Stimulated activated CD8-positive, alpha-beta memory T cell treated with anti-CD3 and anti-CD28 coated beads, Interleukin-12 subunit alpha, Interleukin-12 subunit beta, amount 100 ng/mL, for 24 hours (primary cell): ENCODE measurements at regions not wholly inside any gene's neighbourhood (a gene's known extent, or its start where the extent isn't known, plus 50 kb on each side); places are given as distances from the start of the nearest gene placed in this dataset.
"Not testable (repeated sequence)": the region's sequence is repeated elsewhere in the genome, so short reads cannot be mapped to it uniquely, and the experiment has no call there.

ENCODE experiments used
- DNase-seq: peaks from one replicate; pipeline ENCODE4 v3.0.0-alpha.2; 2020; ENCODE audit errors: extremely low read depth

DNA sequence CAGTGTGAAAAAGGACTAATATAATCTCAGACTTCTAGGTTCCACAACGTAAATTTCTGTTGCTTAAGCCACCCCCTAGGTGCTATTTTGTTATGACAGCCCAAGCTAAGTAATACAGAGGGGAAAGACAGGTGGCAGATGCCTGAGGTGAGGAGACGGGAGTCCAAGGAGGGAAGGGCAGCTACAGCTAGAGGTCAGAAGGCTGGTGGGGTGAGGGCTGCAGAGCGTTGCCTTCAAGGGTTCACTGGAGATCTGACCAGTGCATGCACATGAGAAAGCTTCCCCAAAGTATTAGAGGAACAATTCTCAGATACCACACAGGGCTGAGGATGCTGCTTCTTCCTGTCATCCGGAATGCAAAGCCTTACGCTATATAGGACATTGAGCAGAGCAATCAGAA lies 104.7 kb upstream of the IRX4 start:
- DNase-seq = no peak

DNA sequence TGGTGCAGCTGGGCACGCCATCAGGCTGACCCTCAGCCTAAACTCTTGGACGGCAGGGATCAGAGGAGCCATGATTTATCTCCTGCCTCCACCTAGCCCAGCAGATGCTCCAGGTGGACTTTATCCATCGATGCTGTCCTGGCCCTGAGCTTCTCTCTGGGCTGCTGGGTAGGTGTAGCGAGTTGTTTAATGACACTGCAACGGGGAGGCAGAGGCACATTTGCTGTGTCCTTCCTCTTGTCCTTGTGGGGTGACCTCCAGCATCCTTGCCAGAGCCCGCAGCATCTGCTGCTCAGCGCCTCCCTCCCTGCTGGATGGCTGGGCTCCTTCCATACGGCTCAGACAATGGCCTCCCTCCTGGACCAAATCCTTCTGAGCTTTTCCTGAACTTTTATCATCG lies 103.1 kb upstream of the IRX4 start:
- no peak for DNase-seq

DNA sequence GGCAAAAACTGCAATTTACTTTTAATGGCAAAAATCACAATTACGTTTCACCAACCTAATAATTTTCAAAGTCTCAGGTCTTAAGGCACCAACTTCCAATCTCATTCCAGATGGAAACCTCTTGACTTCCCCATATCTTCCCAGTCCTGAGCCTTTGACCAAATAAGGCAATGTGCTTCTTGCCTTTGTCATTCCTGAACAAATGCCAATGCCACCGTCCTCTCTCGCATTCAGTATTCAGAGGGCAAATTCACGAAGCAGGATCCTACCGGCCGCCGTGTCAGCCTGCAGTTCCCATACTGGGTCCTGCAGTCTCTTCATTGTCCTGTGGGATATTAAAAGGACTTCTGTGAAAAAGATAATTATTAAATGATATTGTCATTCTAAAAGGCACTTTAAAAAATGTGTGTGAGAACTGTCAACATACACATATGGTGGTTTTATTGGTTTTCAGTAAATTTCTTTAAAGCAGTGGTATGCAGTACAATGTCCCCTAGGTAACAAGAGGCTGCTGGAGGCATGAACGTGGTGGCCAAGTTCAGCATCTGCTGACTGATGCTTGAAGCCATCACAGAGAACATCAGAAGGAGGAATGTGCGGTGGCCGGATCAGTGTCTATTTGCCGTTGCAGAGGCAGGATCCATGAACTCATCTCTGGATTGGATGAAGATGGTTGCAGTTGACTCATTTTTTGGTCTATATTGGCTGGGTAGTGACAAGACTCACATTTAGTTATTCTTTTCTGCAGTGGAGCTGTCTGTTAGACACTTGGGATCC lies 101.4 kb upstream of the IRX4 start:
- no peak for DNase-seq

DNA sequence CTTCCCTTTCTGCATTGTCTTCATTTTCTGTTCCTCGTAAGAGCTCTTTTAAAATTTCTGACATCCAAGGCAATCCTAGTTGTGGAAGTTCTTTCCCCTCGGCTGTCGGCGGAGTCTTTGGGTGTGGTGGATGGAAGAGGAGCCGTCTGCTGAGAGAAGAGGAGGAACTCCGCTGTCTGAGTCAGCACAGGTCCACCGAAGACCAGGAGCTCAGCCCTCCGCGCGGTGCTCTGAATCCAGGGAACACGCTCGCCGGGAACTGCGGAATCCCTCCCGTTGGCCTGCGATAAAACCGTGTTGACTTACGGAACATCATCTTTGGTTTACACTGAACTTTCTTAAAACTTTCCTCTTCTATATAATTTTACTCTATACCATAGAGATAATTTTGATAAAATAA lies 100.7 kb upstream of the IRX4 start:
- DNase-seq = no peak

DNA sequence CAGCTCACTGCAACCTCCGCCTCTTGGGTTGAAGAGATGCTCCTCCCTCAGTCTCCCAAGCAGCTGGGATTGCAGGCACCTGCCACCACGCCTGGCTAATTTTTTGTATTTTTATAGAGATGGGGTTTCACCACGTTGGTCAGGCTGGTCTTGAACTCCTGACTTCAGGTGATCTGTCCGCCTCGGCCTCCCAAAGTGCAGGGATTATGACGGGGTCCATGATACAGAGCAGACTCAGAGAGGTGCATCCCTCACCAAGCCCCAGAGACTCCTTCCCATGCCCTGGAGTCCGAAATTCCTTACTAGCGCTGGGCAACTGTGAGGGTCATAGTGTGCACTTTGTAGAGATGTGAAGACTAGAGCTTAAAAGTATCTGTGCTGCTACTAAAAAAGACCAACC lies 99.8 kb upstream of the IRX4 start:
- not testable (repeated sequence) for DNase-seq

DNA sequence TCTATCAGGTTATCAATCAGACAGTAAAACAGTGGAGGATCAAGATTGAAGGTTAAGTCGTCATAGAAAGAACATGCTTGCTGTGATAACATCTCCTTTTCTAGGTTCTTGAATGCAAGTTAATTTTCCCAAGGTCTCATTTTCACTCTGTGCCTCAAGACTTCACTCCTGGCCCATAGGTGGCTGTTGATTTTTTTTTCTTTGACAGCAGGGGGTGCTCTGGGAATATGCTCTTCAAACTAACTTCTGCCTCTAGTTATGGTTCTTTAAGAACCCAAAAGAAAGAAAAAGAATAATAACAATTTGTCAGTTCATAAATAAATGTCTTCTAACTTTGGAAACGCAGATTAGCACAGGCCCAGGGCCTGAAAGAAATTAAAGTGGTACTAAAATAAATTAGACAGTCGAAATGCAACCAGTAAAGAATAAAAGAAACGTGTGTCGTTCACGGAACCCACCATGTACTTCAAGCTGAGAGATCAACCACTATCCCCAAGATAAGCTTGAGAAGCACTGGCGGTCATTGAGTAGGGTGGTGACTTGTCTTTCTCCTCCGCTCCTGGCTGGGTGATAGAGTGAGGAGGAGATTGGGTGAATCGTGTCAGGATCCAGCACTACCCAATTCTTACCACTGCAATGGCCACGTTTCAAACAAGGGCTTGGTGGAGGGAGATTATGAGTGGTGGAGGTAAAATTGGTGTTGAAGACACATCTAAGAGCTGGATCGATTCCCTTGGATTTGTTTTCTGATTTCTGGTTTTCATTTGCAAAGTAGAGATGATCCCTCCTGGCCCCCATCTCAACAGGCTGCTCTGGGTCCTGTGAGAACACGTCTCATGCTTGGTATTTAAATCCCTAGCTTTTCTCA lies 93.4 kb upstream of the IRX4 start:
- DNase-seq = no peak

DNA sequence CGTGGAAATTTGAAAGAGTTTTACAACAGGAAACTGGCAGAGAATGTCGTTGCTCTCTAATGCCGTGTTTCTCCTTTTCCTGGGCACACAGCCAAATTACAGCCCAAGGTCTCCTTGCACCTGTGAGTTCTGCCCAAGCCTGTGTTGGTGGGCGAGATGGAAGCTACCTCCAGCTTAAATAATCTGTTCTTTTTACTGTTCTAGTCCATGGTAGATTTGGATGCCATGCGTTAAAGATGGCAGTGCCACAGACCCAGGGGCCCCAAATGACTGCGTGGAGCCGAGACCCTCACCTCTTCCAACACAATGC lies 92.6 kb upstream of the IRX4 start:
- no peak for DNase-seq

DNA sequence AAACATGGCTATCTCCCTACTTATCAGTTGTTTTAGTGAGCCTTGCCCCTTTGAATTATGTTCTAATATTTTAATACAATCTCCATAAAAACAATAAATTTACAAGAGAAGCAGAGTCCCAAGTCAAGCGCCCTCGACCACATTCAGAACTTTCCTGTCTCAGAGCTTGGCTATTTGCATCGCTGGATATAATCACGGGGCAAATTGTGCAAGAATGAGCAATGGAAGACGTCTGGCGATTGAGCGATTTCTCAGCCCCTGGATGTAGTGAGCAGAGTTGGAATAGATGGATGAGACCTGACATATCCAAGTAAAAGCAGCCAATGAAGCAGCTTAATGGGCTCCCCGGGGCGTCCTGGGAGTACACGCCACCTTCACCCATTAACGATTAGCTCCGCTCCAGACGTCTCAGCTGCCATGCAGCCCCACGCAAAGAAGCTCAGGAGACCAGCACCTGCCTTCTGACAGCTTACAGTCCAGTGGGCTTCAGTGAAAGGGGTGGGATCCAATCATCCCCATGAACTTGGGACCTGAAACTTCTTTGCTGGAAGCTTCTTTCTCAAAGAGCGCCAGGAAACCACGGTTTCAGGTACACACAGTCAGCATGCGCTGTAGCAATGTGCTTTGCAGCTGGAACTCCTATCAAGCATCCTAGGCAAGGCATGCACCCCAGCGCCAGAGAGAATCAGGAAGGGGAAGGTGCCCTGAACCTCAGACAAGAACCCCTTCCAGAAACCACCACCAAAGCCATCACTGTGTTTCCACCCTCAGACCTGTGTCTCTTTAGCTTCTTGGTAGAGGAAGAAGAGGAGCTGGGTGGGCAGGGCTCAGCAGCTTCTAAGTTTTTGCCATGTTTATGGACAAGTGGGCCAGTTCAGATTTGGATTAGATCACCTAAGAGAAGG lies 92.0 kb upstream of the IRX4 start:
- DNase-seq = no peak

DNA sequence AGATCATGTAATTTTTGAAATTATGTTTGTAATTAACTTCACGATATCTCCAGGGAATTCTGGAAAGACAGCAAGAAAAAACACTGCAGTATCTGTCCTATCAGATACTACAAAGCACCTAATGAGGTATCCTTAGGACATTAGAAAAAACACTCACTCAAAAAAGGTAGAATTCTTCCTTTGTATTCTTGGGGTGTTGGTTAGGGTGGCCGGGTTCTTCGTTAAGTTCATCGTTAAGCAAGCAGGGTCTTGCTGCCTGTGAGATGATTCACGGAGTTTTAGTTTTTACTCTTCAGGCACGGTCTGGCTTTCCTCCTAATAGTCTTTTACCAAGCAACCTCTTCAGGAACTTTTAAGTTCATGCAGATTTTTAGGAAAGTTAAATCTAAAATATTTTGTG lies 91.4 kb upstream of the IRX4 start:
- no peak for DNase-seq

DNA sequence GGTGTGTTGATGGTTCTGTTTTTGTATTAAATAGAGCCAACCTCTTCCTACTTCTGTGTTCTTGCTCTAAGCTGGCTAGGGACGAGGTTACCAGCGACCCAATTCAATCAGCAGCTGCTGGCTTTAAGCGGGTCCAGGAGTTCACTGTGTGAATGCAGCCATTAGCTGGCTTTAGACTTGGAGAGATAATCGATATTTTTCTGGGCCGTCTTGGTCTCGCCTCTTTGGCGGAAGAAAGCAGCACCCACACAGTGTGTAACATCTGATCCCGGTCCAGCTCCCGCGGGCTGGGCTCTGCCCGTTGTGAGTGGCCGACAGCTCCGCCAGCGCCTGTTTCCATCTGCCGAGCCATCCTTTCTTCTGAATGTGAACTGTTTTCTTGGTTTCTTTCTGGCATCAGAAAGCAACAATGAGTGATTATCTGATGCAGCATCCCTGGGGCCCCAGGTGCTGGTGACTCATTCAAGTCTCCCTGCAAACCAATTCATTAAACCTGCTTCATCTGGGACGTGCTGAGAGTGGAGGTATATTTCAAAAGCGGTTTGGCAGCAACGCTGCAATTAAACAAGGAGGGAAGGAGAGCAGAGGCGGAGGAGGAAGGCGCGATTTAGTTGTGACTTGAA lies 90.8 kb upstream of the IRX4 start:
- DNase-seq = no peak

DNA sequence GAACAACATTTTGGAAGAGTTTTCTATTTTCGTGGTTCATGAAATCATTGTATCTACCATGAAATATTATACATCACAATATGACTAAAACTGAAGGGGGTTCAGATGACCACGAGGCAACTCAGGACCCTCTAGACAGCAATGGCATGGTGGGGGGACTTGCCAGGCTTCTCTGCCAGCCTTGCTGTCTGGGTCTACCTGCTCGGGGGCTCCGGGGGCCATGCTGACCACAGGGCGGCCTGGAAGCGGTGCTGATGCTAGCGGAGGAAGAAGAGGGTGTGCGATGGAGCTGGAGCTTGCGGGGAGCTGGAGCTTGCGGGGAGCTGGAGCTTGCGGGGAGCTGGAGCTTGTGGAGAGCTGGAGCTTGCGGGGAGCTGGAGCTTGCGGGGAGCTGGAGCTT lies 89.2 kb upstream of the IRX4 start:
- DNase-seq = no peak

DNA sequence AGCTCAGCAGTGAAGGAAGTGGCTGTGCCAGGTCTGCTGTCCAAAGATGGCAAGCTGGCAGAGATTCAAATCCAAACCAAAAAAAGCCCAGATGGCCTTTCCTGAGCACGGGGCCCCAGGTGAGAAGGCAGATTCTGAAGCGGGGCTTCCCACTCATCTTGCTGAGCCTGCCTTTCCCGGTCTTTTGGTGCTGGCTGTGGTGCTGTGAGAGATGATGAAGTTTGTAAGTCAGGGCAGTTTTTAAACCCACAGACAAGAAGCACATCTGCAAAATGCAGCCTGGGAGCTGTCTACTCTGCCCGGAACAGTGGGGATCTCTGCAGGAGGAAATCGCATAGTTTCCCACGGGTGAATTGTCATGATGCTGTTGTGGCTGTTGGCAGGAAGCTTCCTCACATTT lies 85.0 kb upstream of the IRX4 start:
- no peak for DNase-seq

DNA sequence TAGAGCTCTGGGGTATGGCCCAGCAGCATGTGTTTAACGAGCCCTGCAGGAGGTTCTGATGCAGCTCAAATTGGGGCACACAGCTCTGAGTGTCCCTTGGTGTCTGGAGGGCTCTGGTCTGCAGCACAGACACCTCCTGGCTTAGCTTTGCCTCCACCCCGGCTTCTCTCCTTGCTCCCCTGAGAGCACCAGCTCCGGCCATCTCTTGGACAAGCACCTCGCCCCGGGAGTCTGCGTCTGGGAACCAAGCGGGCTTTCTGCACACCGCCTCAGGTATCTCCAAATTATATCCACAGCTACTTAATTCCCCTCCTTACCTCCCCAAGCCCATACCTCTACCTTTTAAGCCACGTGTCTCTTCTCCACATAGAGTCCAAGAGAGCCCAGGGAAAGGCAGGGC lies 83.7 kb upstream of the IRX4 start:
- no peak for DNase-seq

DNA sequence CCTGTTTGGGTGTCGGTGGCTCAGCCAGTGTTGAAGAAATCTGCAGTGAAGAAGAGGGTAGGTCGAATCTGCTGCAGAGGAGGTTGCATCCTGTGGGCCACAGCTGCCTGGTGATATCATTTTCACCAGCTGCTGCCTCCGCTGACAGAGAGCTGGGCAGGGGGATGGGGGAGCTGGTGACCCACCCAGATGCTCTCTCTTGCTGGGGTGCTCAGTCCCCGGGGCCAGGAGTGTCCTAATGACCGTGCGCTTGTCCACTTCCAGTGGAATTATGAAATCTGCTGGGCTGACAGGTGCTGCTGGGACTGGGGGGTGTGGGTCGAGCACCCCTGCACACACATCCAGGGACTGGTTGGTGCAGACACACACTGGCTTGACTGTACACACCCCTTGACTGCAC lies 83.2 kb upstream of the IRX4 start:
- DNase-seq = no peak

DNA sequence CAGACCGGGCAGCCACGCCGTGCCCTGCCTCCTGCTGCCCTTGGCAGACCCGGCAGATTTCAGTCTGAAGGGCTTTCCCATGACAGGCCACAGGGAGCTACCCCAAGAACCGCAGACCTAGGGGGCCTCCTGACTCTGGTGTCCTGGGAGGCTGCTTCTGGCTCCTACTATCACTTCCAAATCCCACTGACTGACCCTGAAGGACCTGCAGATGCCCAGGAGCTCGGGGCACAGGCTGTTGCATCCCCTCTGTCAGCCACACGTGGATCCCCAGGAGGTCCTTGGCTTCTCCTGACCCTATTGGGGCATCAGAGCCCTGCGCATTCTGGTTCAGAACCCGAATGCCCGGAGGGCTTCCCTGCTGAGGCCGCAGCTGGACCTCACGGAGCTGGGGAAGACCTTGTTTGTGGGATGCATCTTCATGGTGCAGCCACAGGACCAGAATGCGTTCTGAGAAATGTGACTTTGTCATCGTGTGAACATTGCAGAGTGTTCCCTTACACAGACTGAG lies 81.3 kb upstream of the IRX4 start:
- DNase-seq = no peak

DNA sequence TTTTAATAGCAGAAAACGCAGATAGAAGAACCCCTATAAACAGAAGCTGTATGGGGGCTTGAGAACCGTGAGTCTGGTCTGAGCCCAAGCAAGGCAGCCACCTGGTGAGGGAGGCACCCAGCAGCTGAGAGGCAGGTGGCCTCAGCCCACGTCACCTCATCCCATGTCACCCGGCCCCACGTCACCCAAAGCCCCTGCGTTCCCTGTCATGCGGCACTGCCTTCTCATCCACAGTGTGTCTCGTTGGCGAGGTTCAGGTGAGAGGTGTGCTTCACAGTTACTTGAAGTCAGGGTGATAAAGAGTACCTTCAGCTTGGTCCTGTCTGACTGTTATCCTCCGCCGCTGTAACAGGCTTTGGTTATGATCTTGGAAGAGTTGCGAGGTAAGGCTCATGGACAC lies 80.6 kb upstream of the IRX4 start:
- no peak for DNase-seq

DNA sequence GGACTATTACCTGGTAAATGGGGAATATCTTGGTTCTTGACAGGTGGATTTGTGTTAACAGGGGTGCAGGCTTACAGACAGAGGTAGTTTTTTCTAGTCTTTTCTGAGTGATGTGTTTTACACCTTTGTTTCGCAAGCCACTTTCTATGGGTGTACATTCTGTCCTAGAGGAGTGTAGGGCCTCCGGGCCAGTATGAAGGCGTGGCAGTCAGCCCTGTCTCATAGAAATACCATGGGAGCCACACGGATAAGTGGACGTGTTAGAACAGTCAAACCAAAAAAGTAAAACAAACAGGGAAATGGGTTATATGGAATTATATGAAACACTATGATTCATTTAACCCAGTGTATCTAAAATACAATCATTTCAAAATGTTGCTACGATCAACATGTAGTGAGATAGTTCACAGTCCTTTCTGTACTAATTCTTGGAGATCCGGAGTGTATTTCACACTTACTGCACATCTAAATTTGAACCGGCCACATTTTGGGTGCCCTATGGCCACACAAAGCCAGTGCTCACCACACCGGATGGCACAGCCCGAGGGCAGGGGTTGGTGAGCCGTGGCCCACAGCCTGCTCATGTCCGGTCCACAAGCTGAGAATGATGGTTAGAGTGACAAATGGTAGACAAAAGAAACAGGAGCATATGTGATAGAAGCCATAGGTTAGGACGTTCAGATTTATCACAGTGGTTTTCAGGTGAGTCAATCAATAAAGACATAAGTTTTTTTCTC lies 80.1 kb upstream of the IRX4 start:
- no peak for DNase-seq

DNA sequence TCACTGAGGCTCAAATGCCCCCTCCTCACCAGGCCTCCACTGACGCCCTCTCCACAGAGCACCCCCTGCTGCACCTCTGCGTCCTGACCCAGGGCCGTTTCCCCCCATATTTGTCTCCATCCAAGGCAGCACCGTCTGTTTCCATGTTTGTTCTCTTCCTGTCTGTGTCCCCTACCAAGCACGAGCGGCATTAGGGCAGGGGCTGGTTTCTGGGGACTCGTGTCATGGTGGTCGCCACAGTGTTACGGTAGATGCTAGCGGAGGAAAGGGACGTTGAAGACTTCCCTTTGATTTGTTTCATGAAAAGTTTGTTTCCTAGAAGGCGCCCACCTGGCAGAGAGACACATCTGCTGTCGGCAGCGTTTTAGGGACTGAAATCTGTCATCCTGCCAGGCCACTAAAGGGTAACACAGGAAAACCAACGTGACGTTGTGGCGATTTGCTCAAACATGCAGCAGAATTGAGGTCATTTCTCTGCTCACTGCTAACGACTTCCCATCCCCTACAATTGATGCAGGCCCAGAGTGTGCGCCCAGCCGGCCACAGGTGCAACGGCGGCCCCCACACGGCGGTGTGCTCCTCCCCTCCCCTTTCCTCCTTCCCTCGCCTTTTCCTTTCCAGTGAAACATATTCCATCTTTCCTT lies 79.3 kb upstream of the IRX4 start:
- DNase-seq = no peak

DNA sequence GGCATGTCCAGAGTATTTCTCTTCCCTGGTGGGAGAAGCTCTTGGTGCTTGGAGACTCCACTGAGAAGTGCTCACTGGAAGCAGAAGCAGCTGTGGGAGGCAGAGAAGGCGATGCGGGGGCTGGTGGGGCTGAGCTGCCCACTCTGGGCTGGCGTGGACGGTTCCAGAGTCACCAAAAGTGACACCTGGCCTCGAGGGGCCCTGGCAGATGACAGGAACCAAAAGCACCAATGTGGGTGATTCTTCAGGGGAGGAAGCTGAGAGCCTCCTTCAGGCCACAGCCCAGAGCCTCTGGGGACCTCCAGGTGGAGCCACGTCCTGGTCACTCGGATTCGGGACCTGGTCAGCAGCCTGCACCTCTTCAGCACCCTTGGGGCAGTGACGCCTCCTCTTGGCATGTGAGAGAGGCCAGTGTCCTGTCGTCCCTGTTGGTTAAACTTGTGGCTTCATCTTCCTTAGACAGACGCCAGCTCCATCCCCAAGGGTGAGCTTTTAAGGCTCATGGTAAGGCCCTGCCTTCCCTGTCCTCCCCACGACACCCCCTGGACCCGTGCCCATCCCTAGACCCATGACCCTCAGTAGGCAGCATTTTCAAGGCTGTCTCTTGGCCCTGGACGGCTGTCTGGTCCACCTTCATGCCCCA lies 78.7 kb upstream of the IRX4 start:
- no peak for DNase-seq
